H9 (cell line): ENCODE measurements at regions not wholly inside any gene's neighbourhood (a gene's known extent, or its start where the extent isn't known, plus 50 kb on each side); places are given as distances from the start of the nearest gene placed in this dataset.

ENCODE experiments used
- DNase-seq: peaks from one replicate; pipeline ENCODE4 v3.0.0-alpha.2; 2017
- H2AFZ ChIP-seq: one replicate; pipeline ENCODE4 v1.6.1; 2013; ENCODE audit warnings: mild to moderate bottlenecking, low read length, control low read depth, moderate library complexity
- H2AK5ac ChIP-seq: 2 replicates; pipeline ENCODE4 v1.6.1; 2013; ENCODE audit warnings: low read length, control low read depth, mixed read lengths; ENCODE audit not compliant: insufficient read length
- H2BK120ac ChIP-seq: one replicate; pipeline ENCODE4 v1.6.1; 2013; ENCODE audit warnings: low read depth, mild to moderate bottlenecking, low read length, control low read depth, inconsistent platforms; ENCODE audit not compliant: poor library complexity, severe bottlenecking
- H2BK12ac ChIP-seq: 2 replicates; pipeline ENCODE4 v1.6.1; 2013; ENCODE audit warnings: low read length, control low read depth, mixed read lengths, low read depth; ENCODE audit not compliant: insufficient read length
- H2BK15ac ChIP-seq: 2 replicates; pipeline ENCODE4 v1.6.1; 2013; ENCODE audit warnings: low read depth, low read length, control low read depth
- H2BK20ac ChIP-seq: one replicate; pipeline ENCODE4 v1.6.1; 2013; ENCODE audit warnings: low read depth, mild to moderate bottlenecking, low read length, control low read depth, inconsistent platforms; ENCODE audit not compliant: poor library complexity, severe bottlenecking
- H2BK5ac ChIP-seq: 2 replicates; pipeline ENCODE4 v1.6.1; 2013; ENCODE audit warnings: low read length, control low read depth, mixed read lengths; ENCODE audit not compliant: insufficient read length
- H3K14ac ChIP-seq: 2 replicates; pipeline ENCODE4 v1.6.1; 2013; ENCODE audit warnings: low read length, control low read depth; ENCODE audit not compliant: insufficient read depth
- H3K18ac ChIP-seq: 2 replicates; pipeline ENCODE4 v1.6.1; 2013; ENCODE audit warnings: low read depth, mild to moderate bottlenecking, mixed read lengths, low read length, control low read depth; ENCODE audit not compliant: insufficient read length
- H3K23ac ChIP-seq: 2 replicates; pipeline ENCODE4 v1.6.1; 2013; ENCODE audit warnings: low read length, control low read depth, mixed read lengths, low read depth; ENCODE audit not compliant: insufficient read length
- H3K23me2 ChIP-seq: 2 replicates; pipeline ENCODE4 v1.6.1; 2013; ENCODE audit warnings: low read depth, mild to moderate bottlenecking, mixed read lengths, low read length, control low read depth; ENCODE audit not compliant: insufficient read length, poor library complexity, severe bottlenecking
- H3K27ac ChIP-seq: 2 replicates; pipeline ENCODE4 v1.5.1; 2013; ENCODE audit warnings: low read length, control low read depth, mixed read lengths, low read depth; ENCODE audit not compliant: insufficient read length
- H3K27me3 ChIP-seq: 2 replicates; pipeline ENCODE4 v1.6.1; 2013; ENCODE audit warnings: low read length, control low read depth, inconsistent platforms; ENCODE audit not compliant: insufficient read depth
- H3K4ac ChIP-seq: 2 replicates; pipeline ENCODE4 v1.6.1; 2013; ENCODE audit warnings: low read depth, mild to moderate bottlenecking, control low read depth, inconsistent platforms, low read length, moderate library complexity
- H3K4me1 ChIP-seq: 2 replicates; pipeline ENCODE4 v1.6.1; 2013; ENCODE audit warnings: low read length, control low read depth, inconsistent platforms; ENCODE audit not compliant: insufficient read depth
- H3K4me2 ChIP-seq: 2 replicates; pipeline ENCODE4 v1.6.1; 2013; ENCODE audit warnings: low read length, control low read depth, mixed read lengths; ENCODE audit not compliant: insufficient read length, insufficient read depth
- H3K56ac ChIP-seq: 2 replicates; pipeline ENCODE4 v1.6.1; 2013; ENCODE audit warnings: low read depth, mild to moderate bottlenecking, mixed read lengths, low read length, control low read depth; ENCODE audit not compliant: insufficient read length
- H3K79me1 ChIP-seq: 2 replicates; pipeline ENCODE4 v1.6.1; 2013; ENCODE audit warnings: low read depth, mild to moderate bottlenecking, moderate library complexity, low read length, control low read depth, inconsistent platforms; ENCODE audit not compliant: insufficient read depth, poor library complexity, severe bottlenecking
- H3K79me2 ChIP-seq: 2 replicates; pipeline ENCODE4 v1.6.1; 2013; ENCODE audit warnings: low read length, control low read depth, inconsistent platforms; ENCODE audit not compliant: insufficient read depth
- H3K9ac ChIP-seq: 2 replicates; pipeline ENCODE4 v1.6.1; 2013; ENCODE audit warnings: low read length, control low read depth, mixed read lengths; ENCODE audit not compliant: insufficient read length; ENCODE audit errors: extremely low read depth
- H3K9me3 ChIP-seq: one replicate; pipeline ENCODE4 v1.6.1; 2013; ENCODE audit warnings: low read depth, low read length, inconsistent platforms; ENCODE audit not compliant: control insufficient read depth
- H3T11ph ChIP-seq: one replicate; pipeline ENCODE4 v1.6.1; 2013; ENCODE audit warnings: mild to moderate bottlenecking, low read length, control low read depth, inconsistent platforms
- H4K20me1 ChIP-seq: one replicate; pipeline ENCODE4 v1.6.1; 2013; ENCODE audit not compliant: control insufficient read depth, insufficient read length, insufficient read depth
- H4K5ac ChIP-seq: 2 replicates; pipeline ENCODE4 v1.6.1; 2013; ENCODE audit warnings: low read depth, mild to moderate bottlenecking, mixed read lengths, low read length, control low read depth; ENCODE audit not compliant: insufficient read length
- H4K8ac ChIP-seq: replicated peaks from 2 replicates; pipeline ENCODE4 v1.6.1; 2013; ENCODE audit warnings: low read length, control low read depth, mixed read lengths, low read depth; ENCODE audit not compliant: insufficient read length
- H4K91ac ChIP-seq: 2 replicates; pipeline ENCODE4 v1.6.1; 2013; ENCODE audit warnings: low read depth, mild to moderate bottlenecking, moderate library complexity, mixed read lengths, low read length, control low read depth; ENCODE audit not compliant: insufficient read length
- H3K27ac Mint-ChIP-seq, 3 experiments: 2 replicates in 2 of 3; 3 replicates in 1 of 3; pipeline ENCODE4 v1.8.0; 2020 to 2021; ENCODE audit warnings: mixed read lengths in 3 of 3, mild to moderate bottlenecking in 1 of 3, moderate library complexity in 1 of 3
- H3K27me3 Mint-ChIP-seq: 2 replicates; pipeline ENCODE4 v1.8.0; 2021; ENCODE audit warnings: low read depth, mild to moderate bottlenecking, moderate library complexity, mixed read lengths
- H3K36me3 Mint-ChIP-seq, 3 experiments: 2 replicates in 2 of 3; 3 replicates in 1 of 3; pipeline ENCODE4 v1.8.0; 2020 to 2021; ENCODE audit warnings: low read depth in 3 of 3, mixed read lengths in 3 of 3; ENCODE audit not compliant: insufficient read depth in 1 of 3
- H3K4me1 Mint-ChIP-seq, 2 experiments: 2 replicates each; pipeline ENCODE4 v1.8.0; 2020; ENCODE audit warnings: mixed read lengths in 2 of 2
- H3K4me3 Mint-ChIP-seq, 2 experiments: 2 replicates in 1 of 2; 3 replicates in 1 of 2; pipeline ENCODE4 v1.8.0; 2020 to 2021; ENCODE audit warnings: mild to moderate bottlenecking in 2 of 2, mixed read lengths in 2 of 2, moderate library complexity in 1 of 2
- H3K9me3 Mint-ChIP-seq, 2 experiments: 2 replicates in 1 of 2; 3 replicates in 1 of 2; pipeline ENCODE4 v1.8.0; 2020; ENCODE audit warnings: mild to moderate bottlenecking in 2 of 2, mixed read lengths in 2 of 2, moderate library complexity in 1 of 2
- CTCF ChIP-seq: fragments of 200-600 bp; sonication (generic); conservative IDR thresholded peaks from 3 replicates; pipeline ENCODE4 v1.8.0; 2021; ENCODE audit warnings: antibody characterized with exemption, mild to moderate bottlenecking
- WGBS: extraction: QIAGEN DNeasy Blood & Tissue Kit; methylation state at CpG from one replicate; pipeline ENCODE4 v1.1.7; 2013; ENCODE audit warnings: missing lambda C conversion rate, low lambda C conversion rate, mixed read lengths; ENCODE audit not compliant: insufficient read length; ENCODE audit errors: extremely low coverage; 5-methylcytosine and 5-hydroxymethylcytosine counted together

GRCh38 chrX:95666056-95666455 lies 1018.6 kb upstream of the DIAPH2 start:
- H4K8ac ChIP-seq: no peak overlapping the region
- no peak for DNase-seq
- no peak overlapping the region for H3K4me3 Mint-ChIP-seq
- no peak overlapping the region for H2BK20ac ChIP-seq
- H2AFZ ChIP-seq: no peak overlapping the region
- H3K79me1 ChIP-seq: no peaks in the 10 kb centered on the region
- H3K79me2 ChIP-seq: no peaks in the 10 kb centered on the region
- no peak overlapping the region for H2BK12ac ChIP-seq
- no peak overlapping the region for H3K27ac ChIP-seq
- H3K23me2 ChIP-seq: no peaks in the 10 kb centered on the region
- no peak for TF ChIP-seq CTCF
- no peak overlapping the region for H3K18ac ChIP-seq
- no peak overlapping the region for H3K14ac ChIP-seq
- H3K9me3 ChIP-seq: no peaks in the 10 kb centered on the region
- H3K9me3 Mint-ChIP-seq: peaks cover 15 to 18% of the 10 kb centered on the region in 2 experiments
- no peaks in the 10 kb centered on the region; the same call in 1 of the 2 replicates for H3K27me3 Mint-ChIP-seq
- no peak overlapping the region for H3T11ph ChIP-seq
- no peak overlapping the region for H3K4me2 ChIP-seq
- H2BK120ac ChIP-seq: no peak overlapping the region
- no peak overlapping the region for H2BK5ac ChIP-seq
- H3K9ac ChIP-seq: no peak overlapping the region
- H3K4me1 ChIP-seq: no peaks in the 10 kb centered on the region
- no peak overlapping the region for H3K23ac ChIP-seq
- H4K91ac ChIP-seq: no peak overlapping the region
- peaks cover 0 to 17% (median 0%) of the 10 kb centered on the region in 3 experiments; a peak in 3 of 7 replicates for H3K36me3 Mint-ChIP-seq
- no peaks in the 10 kb centered on the region for H3K4me1 Mint-ChIP-seq
- H2BK15ac ChIP-seq: no peak overlapping the region
- H3K4ac ChIP-seq: no peak overlapping the region
- H2AK5ac ChIP-seq: no peak overlapping the region
- H4K5ac ChIP-seq: no peak overlapping the region
- H3K56ac ChIP-seq: no peak overlapping the region
- H3K27ac Mint-ChIP-seq: no peak overlapping the region
- no peaks in the 10 kb centered on the region for H4K20me1 ChIP-seq
- no CpG with 5 or more reads among the region's 2 CpGs for WGBS
- no peaks in the 10 kb centered on the region for H3K27me3 ChIP-seq
